Stimulated activated CD4-positive, alpha-beta T cell treated with anti-CD3 and anti-CD28 coated beads, Interleukin-1b, Interleukin-23, amount 100 ng/mL, for 4 hours (primary cell): ENCODE measurements at regions not wholly inside any gene's neighbourhood (a gene's known extent, or its start where the extent isn't known, plus 50 kb on each side); places are given as distances from the start of the nearest gene placed in this dataset.

Source experiments
- DNase-seq, 2 donors: peaks; one replicate each; pipeline ENCODE4 v3.0.0-alpha.2; 2020; ENCODE audit warnings: low read depth in 2 of 2

- DNase-seq: no peak
These were observed 881.9 kb downstream of the GALC start for GRCh38 chr14:87111126-87111525.

GRCh38 chr14:87109271-87109670 is 883.7 kb downstream of the GALC start:
- no peak for DNase-seq

GRCh38 chr14:87108726-87109125 is 884.3 kb downstream of the GALC start:
- no peak for DNase-seq

GRCh38 chr14:87102811-87103378 is 890.1 kb downstream of the GALC start:
- DNase-seq: no peak

GRCh38 chr14:87097015-87097414 is 896.0 kb downstream of the GALC start:
- DNase-seq: no peak

GRCh38 chr14:87094913-87095312 is 898.1 kb downstream of the GALC start:
- DNase-seq: no peak

- no peak for DNase-seq
These were observed 904.4 kb downstream of the GALC start for GRCh38 chr14:87088588-87088987.

GRCh38 chr14:87087881-87088280 is 905.1 kb downstream of the GALC start:
- DNase-seq: no peak

- DNase-seq: no peak
These were observed 908.1 kb downstream of the GALC start for GRCh38 chr14:87084908-87085307.

GRCh38 chr14:87082917-87083316 is 910.1 kb downstream of the GALC start:
- DNase-seq: no peak

GRCh38 chr14:87081004-87081403 is 912.0 kb downstream of the GALC start:
- no peak for DNase-seq

GRCh38 chr14:87080146-87080545 is 912.8 kb downstream of the GALC start:
- DNase-seq: no peak

- no peak for DNase-seq
These were observed 913.6 kb downstream of the GALC start for GRCh38 chr14:87079416-87079815.

- no peak for DNase-seq
These were observed 916.1 kb downstream of the GALC start for GRCh38 chr14:87076922-87077321.

GRCh38 chr14:87076146-87076545 is 916.8 kb downstream of the GALC start:
- no peak for DNase-seq

GRCh38 chr14:87073880-87074570 is 919.0 kb downstream of the GALC start:
- no peak for DNase-seq

GRCh38 chr14:87067591-87067990 is 925.4 kb downstream of the GALC start:
- no peak for DNase-seq

GRCh38 chr14:87067061-87067460 is 925.9 kb downstream of the GALC start:
- DNase-seq: no peak

GRCh38 chr14:87066221-87066817 is 926.7 kb downstream of the GALC start:
- DNase-seq: no peak

GRCh38 chr14:87065366-87065765 is 927.6 kb downstream of the GALC start:
- DNase-seq: no peak

- no peak for DNase-seq
These were observed 929.8 kb downstream of the GALC start for GRCh38 chr14:87063181-87063580.

- DNase-seq: no peak
These were observed 932.6 kb downstream of the GALC start for GRCh38 chr14:87060405-87060804.

GRCh38 chr14:87059060-87059839 is 933.7 kb downstream of the GALC start:
- DNase-seq: no peak
